ENCODE measurements at regions not wholly inside any gene's neighbourhood (a gene's known extent, or its start where the extent isn't known, plus 50 kb on each side); places are given as distances from the start of the nearest gene placed in this dataset.
"Not testable (repeated sequence)": the region's sequence is repeated elsewhere in the genome, so short reads cannot be mapped to it uniquely, and the experiment has no call there.

GRCh38 chr15:69660114-69660513 lies 207.5 kb downstream of the RPLP1 start:
- no peak for DNase-seq

GRCh38 chr15:69660658-69661405 lies 208.2 kb downstream of the RPLP1 start:
- no peak for DNase-seq

GRCh38 chr15:69661446-69661845 lies 208.8 kb downstream of the RPLP1 start:
- no peak for DNase-seq

GRCh38 chr15:69661871-69662644 lies 209.4 kb downstream of the RPLP1 start:
- DNase-seq, result no peak

- DNase-seq, result no peak
These were observed 210.0 kb downstream of the RPLP1 start for GRCh38 chr15:69662645-69663000.

GRCh38 chr15:69663441-69663840 lies 210.8 kb downstream of the RPLP1 start:
- DNase-seq, result no peak

- DNase-seq, result no peak
These were observed 211.4 kb downstream of the RPLP1 start for GRCh38 chr15:69663982-69664381.

- no peak for DNase-seq
These were observed 212.3 kb downstream of the RPLP1 start for GRCh38 chr15:69664572-69665571.

- no peak for DNase-seq
These were observed 213.1 kb downstream of the RPLP1 start for GRCh38 chr15:69665641-69666111.

GRCh38 chr15:69666441-69666882 lies 213.8 kb downstream of the RPLP1 start:
- DNase-seq, result no peak

GRCh38 chr15:69666921-69667811 lies 214.5 kb downstream of the RPLP1 start:
- no peak for DNase-seq

GRCh38 chr15:69668039-69668705 lies 215.6 kb downstream of the RPLP1 start:
- no peak for DNase-seq

GRCh38 chr15:69668963-69669362 lies 216.3 kb downstream of the RPLP1 start:
- no peak for DNase-seq

GRCh38 chr15:69669446-69669845 lies 216.8 kb downstream of the RPLP1 start:
- DNase-seq, result no peak

GRCh38 chr15:69673291-69673881 lies 220.8 kb downstream of the RPLP1 start:
- no peak for DNase-seq

- DNase-seq, result no peak
These were observed 223.1 kb downstream of the RPLP1 start for GRCh38 chr15:69675731-69676130.

GRCh38 chr15:69677403-69677802 lies 224.8 kb downstream of the RPLP1 start:
- DNase-seq, result no peak

GRCh38 chr15:69679623-69680228 lies 227.1 kb downstream of the RPLP1 start:
- no peak for DNase-seq

- not testable (repeated sequence) for DNase-seq
These were observed 232.2 kb downstream of the RPLP1 start for GRCh38 chr15:69684823-69685222.

Measured in SHP77 treated with DMSO at 0.1 percent for 48 hours (cell line).